GM12892 (cell line): ENCODE measurements at regions not wholly inside any gene's neighbourhood (a gene's known extent, or its start where the extent isn't known, plus 50 kb on each side); places are given as distances from the start of the nearest gene placed in this dataset.

Source experiments
- DNase-seq: peaks from one replicate; pipeline ENCODE4 v3.0.0; 2011; ENCODE audit not compliant: insufficient read length
- FAIRE-seq: peaks from 2 replicates; lab custom pipeline; 2011; peaks lifted over from hg19 to GRCh38; lab: Jason Lieb, UNC
- POLR2A ChIP-seq: IDR thresholded peaks from 2 replicates; pipeline ENCODE4 v1.6.1; 2011; ENCODE audit warnings: low read depth, low read length, control low read depth
- POLR2AphosphoS5 ChIP-seq: IDR thresholded peaks from 2 replicates; pipeline ENCODE4 v1.6.1; 2011; ENCODE audit warnings: low read depth, low read length, control low read depth
- TAF1 ChIP-seq: IDR thresholded peaks from 2 replicates; pipeline ENCODE4 v1.6.1; 2011; ENCODE audit warnings: low read depth, mild to moderate bottlenecking, control low read depth, low read length, borderline replicate concordance

DNA sequence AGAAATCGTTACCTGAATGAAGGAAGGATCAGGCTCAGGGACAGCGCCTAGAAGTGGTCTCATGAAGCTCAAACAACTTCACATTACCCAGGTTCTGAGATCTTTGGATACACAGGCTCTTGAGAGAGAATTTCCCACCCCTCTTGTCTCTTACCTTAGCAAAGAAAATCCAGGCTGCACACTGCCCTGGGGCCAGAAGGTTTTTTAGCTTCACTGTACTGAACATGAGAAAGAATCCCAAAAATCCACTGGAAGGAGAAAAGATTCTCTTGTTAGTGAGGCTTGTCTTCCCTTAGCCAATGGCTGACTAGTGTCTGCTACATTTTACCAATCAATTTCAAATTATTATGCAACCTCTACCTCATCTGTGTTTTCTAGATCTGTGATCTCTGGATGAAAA is 101.0 kb upstream of the RIOK3 start:
- no peak for FAIRE-seq
- TF ChIP-seq POLR2A = no peak
- no peak for TF ChIP-seq POLR2AphosphoS5
- TF ChIP-seq TAF1 = no peak
- no peak for DNase-seq

DNA sequence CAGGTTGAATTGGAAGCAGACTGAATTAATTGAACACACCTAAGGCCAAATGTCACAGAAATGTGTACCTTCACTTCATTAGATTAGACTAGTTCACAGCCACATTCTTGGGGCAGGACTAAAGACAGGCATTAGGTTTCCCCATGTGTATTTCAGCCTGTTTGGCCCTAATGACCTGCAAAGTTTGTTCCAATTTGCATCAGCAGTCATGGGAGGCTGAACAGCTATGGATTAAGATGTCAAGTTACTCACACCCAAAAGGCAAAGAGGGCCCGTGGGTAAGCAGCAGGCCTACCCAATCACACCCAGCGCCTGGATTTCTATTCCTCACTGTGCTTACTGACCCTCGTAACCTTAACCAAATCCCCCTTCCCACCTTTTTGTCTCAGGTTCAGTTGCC is 99.6 kb upstream of the RIOK3 start:
- FAIRE-seq (peak; percentile 24), DNase-seq (no peak)
- TF ChIP-seq POLR2AphosphoS5 (no peak), TAF1 (no peak), POLR2A (no peak)

DNA sequence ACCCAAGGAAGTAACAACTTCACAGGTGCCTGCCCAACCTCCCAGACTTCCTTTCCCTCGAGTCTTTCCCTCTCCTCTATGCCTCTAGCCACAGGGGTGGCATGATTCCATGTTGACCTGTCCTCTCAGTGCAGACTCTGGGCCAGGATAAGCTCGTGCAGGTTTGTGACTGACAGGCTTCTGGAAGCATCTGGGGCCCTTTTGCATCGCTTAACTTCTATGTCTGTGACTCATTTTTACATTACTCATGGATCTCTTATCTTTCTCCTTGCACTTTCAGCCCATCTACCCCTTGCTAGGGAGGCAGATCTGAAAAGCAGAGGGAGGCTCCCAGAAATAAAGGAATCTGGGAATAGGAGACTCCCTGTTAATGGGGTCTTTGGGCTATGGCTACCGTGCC is 98.5 kb upstream of the RIOK3 start:
- FAIRE-seq (no peak), DNase-seq (no peak)
- no peak for TF ChIP-seq POLR2AphosphoS5
- TF ChIP-seq TAF1 = no peak
- TF ChIP-seq POLR2A = no peak

DNA sequence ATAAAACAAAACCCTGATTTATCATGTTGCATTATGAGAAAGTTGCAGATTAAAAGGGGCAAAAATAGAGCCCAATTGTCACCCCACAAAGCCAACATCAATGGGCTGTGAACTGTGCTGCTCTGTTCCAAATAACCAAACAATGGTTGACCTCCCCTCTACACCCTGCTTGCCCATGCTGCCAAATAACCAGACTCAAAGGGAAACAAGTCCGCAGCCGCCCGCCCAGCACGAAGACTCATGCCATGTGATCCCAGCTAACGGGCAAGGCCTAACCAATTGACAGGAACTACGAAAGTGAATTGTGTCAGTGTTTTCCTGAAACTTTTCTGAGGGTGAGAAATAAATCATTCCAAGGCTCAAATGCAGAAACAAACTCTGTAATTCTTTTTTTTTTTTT is 97.9 kb upstream of the RIOK3 start:
- DNase-seq (no peak), FAIRE-seq (no peak)
- TF ChIP-seq TAF1 (no peak), POLR2AphosphoS5 (no peak), POLR2A (no peak)

DNA sequence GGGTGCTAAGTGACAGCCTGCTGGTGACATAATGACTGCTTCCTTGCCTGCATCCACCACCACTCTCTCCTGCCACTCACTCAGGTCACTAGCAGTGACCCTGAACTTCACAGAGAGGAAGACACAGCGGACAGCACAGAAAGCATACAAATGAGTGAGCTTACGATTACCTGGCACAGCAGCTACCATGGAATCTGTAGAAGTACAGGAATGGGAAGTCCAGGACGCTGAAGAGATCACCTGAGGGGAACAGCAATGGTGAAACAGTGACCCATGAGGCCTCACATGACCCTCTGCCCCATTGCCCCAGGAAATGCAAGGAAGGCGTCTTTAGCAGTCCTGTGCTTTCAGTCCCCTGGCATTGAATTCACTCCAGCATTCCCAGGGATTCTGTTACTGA is 96.7 kb upstream of the RIOK3 start:
- DNase-seq = no peak
- FAIRE-seq = no peak
- TF ChIP-seq POLR2A (no peak), TAF1 (no peak), POLR2AphosphoS5 (no peak)

DNA sequence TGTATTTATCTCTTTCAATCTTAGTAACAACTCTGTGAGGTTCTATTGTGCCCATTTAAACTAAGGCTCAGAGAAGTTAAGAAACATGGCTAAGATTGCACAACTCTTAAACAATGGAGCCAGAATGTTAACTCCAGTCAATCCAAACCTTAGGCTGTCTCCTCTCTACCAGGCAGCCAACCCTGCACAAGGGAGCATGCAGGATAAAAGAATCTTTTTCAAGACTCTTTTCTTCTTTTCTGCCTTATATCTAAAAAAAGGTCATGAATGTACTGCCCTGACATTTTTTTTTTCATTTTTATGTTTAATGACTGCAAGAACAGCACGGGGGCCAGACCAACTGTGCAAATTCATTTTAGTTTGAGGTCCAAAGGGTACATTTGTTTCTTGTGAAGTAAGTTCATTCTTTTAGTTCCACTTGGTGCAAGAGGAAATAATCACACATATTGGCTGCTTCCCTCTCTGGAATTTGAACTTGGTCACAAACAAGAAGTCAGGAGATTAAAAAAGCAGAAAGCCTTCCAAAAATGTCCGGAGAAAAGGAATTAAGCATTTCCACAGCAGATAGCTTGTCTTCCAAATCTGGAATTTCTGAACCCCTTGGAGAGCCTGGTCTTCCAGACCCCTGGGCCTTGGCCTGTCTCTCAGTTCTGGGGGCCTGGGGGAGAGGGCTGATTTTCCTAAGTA is 96.0 kb upstream of the RIOK3 start:
- FAIRE-seq (no peak), DNase-seq (no peak)
- TF ChIP-seq POLR2AphosphoS5 = no peak
- TF ChIP-seq POLR2A = no peak
- TF ChIP-seq TAF1 = no peak

DNA sequence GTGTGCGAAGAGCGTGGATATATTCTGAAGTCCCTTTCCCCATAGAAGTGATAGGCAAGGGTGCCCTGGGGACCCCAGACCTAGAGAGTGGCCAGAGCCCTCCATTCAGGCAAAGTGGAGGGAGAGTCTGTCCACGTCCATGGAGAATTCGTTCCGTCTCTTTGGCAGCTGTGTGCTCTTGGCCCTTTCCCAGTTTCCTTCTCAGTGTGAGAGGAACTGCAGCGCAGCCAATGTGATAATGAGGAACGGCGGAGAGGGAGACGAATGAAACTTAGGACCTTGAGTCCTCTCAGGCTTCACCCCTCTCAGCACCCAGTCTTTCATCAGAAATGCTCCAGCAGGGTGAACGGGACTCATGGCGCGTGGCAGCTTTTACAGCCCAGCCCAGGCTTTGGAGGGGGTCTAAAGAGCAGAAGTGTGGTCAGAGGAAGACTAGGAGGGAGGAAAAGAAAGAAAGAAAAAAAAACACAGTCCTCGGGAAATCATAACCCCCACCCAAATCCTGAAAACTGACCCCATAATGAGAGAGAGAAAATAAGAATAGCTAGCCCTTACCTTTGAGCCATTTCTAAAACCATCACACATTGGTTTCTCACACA is 95.0 kb upstream of the RIOK3 start:
- TF ChIP-seq POLR2AphosphoS5 (no peak), TAF1 (no peak), POLR2A (no peak)
- DNase-seq (no peak), FAIRE-seq (no peak)

DNA sequence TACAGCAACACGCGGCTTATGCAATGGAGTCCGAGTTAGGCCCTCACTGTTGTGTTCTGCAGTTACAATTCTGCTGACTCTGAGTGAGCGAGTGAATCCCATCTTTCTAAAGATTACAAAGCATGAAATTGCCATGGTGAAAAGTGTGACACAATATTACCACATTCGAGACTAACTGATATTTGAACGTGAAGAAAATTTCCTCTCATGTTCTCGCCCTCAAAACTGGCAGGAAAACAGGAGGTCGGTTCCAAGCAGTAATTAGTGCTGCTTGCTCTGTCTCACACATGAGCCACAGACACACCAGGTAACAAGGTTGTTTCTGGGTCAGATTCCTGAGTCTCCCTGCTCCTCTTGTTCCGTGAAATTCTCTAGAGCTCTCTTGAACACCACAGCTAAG is 93.7 kb upstream of the RIOK3 start:
- TF ChIP-seq TAF1 (no peak), POLR2A (no peak), POLR2AphosphoS5 (no peak)
- no peak for DNase-seq
- peak; percentile 68 for FAIRE-seq

DNA sequence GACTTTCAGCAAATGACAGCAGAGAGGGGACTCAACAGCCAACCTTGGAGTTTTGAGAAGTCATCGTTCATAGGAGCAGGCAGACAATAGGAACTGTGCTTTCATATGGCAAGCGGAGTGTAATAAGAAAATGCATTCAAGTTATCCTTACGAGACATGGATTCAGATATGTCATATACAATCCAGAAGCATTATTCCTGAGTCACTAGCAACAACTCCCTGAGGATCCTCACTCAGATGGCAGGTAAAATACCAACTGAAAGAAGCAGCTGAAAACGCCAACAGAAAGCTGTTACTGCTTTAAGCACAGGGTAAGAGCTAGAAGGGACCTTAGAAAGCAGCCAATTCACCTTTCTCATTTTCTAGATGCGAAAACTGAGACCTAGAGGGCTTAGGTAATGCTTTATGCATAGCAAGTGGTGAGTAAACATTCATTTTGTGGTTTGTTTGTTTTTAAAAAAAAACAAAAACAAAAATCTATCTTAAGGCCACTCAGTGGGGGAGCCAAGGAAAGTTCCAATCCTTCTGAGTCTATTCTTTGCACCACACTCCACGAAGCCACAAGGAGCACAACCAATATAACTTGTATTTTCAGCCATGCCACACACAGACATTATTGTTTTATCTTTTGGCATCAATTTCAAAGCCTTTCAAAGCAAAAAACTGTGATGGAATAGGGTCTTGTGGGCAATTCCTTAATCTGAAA is 89.1 kb upstream of the RIOK3 start:
- DNase-seq = no peak
- no peak for FAIRE-seq
- no peak for TF ChIP-seq POLR2A
- no peak for TF ChIP-seq TAF1
- no peak for TF ChIP-seq POLR2AphosphoS5

DNA sequence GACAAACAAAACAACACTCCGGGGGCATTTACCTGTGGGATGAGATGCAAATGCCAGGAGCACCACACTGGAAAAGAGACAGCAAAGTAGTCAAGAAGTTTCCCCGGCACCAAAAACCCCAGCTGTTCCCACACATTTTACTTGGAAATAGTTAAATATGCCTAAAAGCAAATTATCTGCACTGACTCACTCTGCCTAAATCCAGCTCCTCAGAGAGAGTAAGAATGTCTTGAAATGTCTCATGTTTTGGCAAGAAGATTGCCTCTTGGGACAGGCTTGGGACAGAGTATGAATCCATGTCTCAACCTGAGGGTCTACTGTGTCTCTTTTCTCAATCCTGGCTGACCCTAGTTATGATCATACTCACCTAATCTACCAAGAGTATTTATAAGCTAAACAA is 87.5 kb upstream of the RIOK3 start:
- no peak for DNase-seq
- no peak for TF ChIP-seq POLR2AphosphoS5
- no peak for TF ChIP-seq POLR2A
- TF ChIP-seq TAF1 = no peak
- no peak for FAIRE-seq

DNA sequence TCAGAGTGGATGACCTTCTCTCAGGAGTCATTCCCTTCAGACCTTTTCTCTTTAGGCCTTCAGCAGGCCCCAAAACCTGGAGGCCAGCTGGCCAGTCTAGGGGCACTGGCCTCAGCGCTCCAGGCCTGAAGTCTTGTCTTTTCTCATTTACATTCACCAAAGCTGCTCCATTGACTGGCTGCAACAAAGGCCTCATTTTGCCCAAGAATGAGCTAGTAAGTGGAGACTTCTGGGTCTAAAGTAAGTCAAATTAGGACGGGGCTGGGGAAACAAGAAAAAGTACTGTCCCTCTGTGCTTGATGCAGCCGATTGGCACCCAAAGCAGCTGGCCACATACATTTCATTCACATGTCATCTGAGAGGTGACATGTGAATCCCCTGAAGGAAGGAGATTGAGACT is 83.8 kb upstream of the RIOK3 start:
- FAIRE-seq (no peak), DNase-seq (no peak)
- no peak for TF ChIP-seq TAF1
- TF ChIP-seq POLR2AphosphoS5 = no peak
- TF ChIP-seq POLR2A = no peak
